ENCODE measurements at regions not wholly inside any gene's neighbourhood (a gene's known extent, or its start where the extent isn't known, plus 50 kb on each side); places are given as distances from the start of the nearest gene placed in this dataset.

DNA sequence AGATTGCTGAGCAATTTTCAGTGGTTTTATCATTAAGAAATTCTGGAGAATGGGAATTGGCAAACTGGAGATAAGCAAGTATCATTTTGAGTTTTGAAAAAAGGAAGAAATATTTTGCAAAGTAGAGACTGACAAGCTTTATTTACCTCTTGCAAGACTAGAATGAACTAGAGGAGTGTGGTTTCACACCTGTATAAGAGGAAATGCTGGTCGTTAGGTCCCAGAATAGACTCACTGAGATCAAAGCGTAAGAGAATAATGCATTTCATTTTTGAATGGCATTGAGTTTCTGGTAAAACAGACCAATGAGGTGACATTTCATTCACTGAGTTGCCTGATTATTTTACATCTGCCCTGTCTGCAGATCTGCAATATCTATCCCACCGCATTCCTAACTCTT is 308.1 kb downstream of the ADGRL2 start:
- no peak for TF ChIP-seq EP300 (IDR thresholded peaks at IDR 0.05; ENCODE audit: low read depth)
- TF ChIP-seq, protein P1, sequence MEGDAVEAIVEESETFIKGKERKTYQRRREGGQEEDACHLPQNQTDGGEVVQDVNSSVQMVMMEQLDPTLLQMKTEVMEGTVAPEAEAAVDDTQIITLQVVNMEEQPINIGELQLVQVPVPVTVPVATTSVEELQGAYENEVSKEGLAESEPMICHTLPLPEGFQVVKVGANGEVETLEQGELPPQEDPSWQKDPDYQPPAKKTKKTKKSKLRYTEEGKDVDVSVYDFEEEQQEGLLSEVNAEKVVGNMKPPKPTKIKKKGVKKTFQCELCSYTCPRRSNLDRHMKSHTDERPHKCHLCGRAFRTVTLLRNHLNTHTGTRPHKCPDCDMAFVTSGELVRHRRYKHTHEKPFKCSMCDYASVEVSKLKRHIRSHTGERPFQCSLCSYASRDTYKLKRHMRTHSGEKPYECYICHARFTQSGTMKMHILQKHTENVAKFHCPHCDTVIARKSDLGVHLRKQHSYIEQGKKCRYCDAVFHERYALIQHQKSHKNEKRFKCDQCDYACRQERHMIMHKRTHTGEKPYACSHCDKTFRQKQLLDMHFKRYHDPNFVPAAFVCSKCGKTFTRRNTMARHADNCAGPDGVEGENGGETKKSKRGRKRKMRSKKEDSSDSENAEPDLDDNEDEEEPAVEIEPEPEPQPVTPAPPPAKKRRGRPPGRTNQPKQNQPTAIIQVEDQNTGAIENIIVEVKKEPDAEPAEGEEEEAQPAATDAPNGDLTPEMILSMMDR (IDR thresholded peaks at IDR 0.05), result no peak
- no peak for TF ChIP-seq POLR2AphosphoS5 (IDR thresholded peaks at IDR 0.05)
